Suprapubic skin (tissue), 3 donors: ENCODE measurements at regions not wholly inside any gene's neighbourhood (a gene's known extent, or its start where the extent isn't known, plus 50 kb on each side); places are given as distances from the start of the nearest gene placed in this dataset.

Experiments used
- POLR2A ChIP-seq, 2 donors: fragments of 450-650 bp; IDR thresholded peaks; one replicate each; pipeline ENCODE4 v1.6.1; 2017; ENCODE audit warnings: antibody characterized with exemption in 2 of 2, mild to moderate bottlenecking in 2 of 2, moderate library complexity in 2 of 2
- TF ChIP-seq, protein P1 (sequence below), 2 donors: fragments of 200-600 bp in 1 of 2; fragments of 450-650 bp in 1 of 2; sonication (generic) in 1 of 2; IDR thresholded peaks; one replicate each; pipeline ENCODE4 v1.5.1; 2016 to 2019; ENCODE audit warnings: antibody characterized with exemption in 2 of 2, mild to moderate bottlenecking in 1 of 2, moderate library complexity in 1 of 2

DNA sequence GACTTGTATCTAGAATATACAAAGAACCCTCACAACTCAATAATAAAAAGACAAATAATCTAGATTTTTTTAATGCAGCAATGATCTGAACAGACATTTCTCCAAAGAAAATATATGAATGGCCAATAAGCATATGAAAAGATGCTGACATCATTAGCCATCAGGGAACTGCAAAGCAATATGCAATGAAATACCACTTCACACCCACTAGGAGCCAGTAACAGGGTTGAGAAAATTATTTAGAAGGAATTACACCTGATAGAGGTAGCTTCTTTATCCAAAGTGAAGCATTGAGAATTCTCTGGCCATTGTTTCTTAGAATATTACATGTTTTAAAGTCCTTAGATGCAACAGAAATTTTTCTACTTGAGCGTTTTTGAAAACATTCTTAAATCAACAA, 316.9 kb downstream of the KCNN2 start:
- no peak for TF ChIP-seq POLR2A (IDR thresholded peaks at IDR 0.05)
- TF ChIP-seq, protein P1, sequence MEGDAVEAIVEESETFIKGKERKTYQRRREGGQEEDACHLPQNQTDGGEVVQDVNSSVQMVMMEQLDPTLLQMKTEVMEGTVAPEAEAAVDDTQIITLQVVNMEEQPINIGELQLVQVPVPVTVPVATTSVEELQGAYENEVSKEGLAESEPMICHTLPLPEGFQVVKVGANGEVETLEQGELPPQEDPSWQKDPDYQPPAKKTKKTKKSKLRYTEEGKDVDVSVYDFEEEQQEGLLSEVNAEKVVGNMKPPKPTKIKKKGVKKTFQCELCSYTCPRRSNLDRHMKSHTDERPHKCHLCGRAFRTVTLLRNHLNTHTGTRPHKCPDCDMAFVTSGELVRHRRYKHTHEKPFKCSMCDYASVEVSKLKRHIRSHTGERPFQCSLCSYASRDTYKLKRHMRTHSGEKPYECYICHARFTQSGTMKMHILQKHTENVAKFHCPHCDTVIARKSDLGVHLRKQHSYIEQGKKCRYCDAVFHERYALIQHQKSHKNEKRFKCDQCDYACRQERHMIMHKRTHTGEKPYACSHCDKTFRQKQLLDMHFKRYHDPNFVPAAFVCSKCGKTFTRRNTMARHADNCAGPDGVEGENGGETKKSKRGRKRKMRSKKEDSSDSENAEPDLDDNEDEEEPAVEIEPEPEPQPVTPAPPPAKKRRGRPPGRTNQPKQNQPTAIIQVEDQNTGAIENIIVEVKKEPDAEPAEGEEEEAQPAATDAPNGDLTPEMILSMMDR (IDR thresholded peaks at IDR 0.05), result no peak
